Activated naive CD4-positive, alpha-beta T cell treated with anti-CD3 and anti-CD28 coated beads, Interleukin-2, amount 10 ng/mL, durations not matched to agents 7 days and 5 days (primary cell): ENCODE measurements at regions not wholly inside any gene's neighbourhood (a gene's known extent, or its start where the extent isn't known, plus 50 kb on each side); places are given as distances from the start of the nearest gene placed in this dataset.

Experiments used
- CTCF ChIA-PET: fragments of 350-600 bp; sonication (Branson Sonifier 250); formaldehyde crosslinking; loops from one replicate; lab custom pipeline; 2021; ENCODE audit warnings: antibody characterized with exemption; lab: Charles Lee
- DNase-seq: peaks from one replicate; pipeline ENCODE4 v3.0.0-alpha.2; 2020
- H3K27ac Mint-ChIP-seq: one replicate; pipeline ENCODE4 v1.8.0; 2021; ENCODE audit warnings: mild to moderate bottlenecking, moderate library complexity, mixed read lengths
- H3K27me3 Mint-ChIP-seq: one replicate; pipeline ENCODE4 v1.8.0; 2021; ENCODE audit warnings: mild to moderate bottlenecking, mixed read lengths
- H3K36me3 Mint-ChIP-seq: one replicate; pipeline ENCODE4 v1.8.0; 2021; ENCODE audit warnings: mixed read lengths
- H3K4me1 Mint-ChIP-seq: one replicate; pipeline ENCODE4 v1.8.0; 2021; ENCODE audit warnings: mixed read lengths
- H3K4me3 Mint-ChIP-seq: one replicate; pipeline ENCODE4 v1.8.0; 2021; ENCODE audit warnings: mild to moderate bottlenecking, moderate library complexity, mixed read lengths
- H3K9me3 Mint-ChIP-seq: one replicate; pipeline ENCODE4 v1.8.0; 2021; ENCODE audit warnings: mixed read lengths

- H3K9me3 Mint-ChIP-seq: no peaks in the 10 kb centered on the region
- H3K4me3 Mint-ChIP-seq: no peak overlapping the region
- no peaks in the 10 kb centered on the region for H3K4me1 Mint-ChIP-seq
- CTCF ChIA-PET: no interaction called here
- no peak for DNase-seq
- H3K36me3 Mint-ChIP-seq: no peaks in the 10 kb centered on the region
- no peak overlapping the region for H3K27ac Mint-ChIP-seq
- H3K27me3 Mint-ChIP-seq: peaks cover 32% of the 10 kb centered on the region
Measured at GRCh38 chr2:238994432-238994831, 146.5 kb downstream of the TWIST2 start.

DNA sequence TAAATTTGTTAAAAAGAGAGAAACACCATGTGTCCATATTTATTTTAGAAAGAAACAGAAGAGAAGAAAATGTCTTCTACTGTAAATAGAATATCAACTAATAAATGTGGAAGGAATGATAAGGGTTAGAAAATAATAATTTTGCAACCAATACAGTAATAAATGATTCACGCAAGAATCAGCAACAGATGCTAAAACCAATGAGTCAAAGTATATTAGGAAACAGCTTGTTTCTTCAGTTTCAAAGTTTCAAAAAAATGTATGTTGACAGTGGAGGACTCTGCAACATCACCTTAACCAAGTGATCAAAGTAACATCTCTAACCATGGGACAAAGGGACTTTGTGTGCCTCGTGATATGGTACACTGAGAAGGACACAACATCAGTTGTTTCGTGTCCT, 147.0 kb downstream of the TWIST2 start:
- Mint-ChIP-seq H3K36me3 (no peaks in the 10 kb centered on the region), H3K4me3 (no peak overlapping the region), H3K27ac (no peak overlapping the region), H3K9me3 (no peaks in the 10 kb centered on the region), H3K4me1 (no peaks in the 10 kb centered on the region), H3K27me3 (peaks cover 32% of the 10 kb centered on the region)
- CTCF ChIA-PET: no interaction called here
- DNase-seq: peak; percentile 2

- DNase-seq: no peak
- Mint-ChIP-seq H3K36me3 (no peaks in the 10 kb centered on the region), H3K27ac (no peak overlapping the region), H3K4me1 (no peaks in the 10 kb centered on the region), H3K4me3 (no peak overlapping the region), H3K27me3 (peaks cover 32% of the 10 kb centered on the region), H3K9me3 (no peaks in the 10 kb centered on the region)
- CTCF ChIA-PET: no interaction called here
Measured at GRCh38 chr2:238995634-238996033, 147.7 kb downstream of the TWIST2 start.

GRCh38 chr2:238996331-238997136, 148.6 kb downstream of the TWIST2 start:
- DNase-seq: peak; percentile 10
- H3K27ac Mint-ChIP-seq: no peak overlapping the region
- peaks cover 28% of the 10 kb centered on the region for H3K27me3 Mint-ChIP-seq
- H3K9me3 Mint-ChIP-seq: no peaks in the 10 kb centered on the region
- H3K36me3 Mint-ChIP-seq: no peaks in the 10 kb centered on the region
- CTCF ChIA-PET: no interaction called here
- no peaks in the 10 kb centered on the region for H3K4me1 Mint-ChIP-seq
- no peak overlapping the region for H3K4me3 Mint-ChIP-seq

GRCh38 chr2:238997137-238997390, 149.2 kb downstream of the TWIST2 start:
- Mint-ChIP-seq H3K27me3 (peaks cover 27% of the 10 kb centered on the region), H3K9me3 (no peaks in the 10 kb centered on the region), H3K4me3 (no peak overlapping the region), H3K4me1 (no peaks in the 10 kb centered on the region), H3K36me3 (no peaks in the 10 kb centered on the region), H3K27ac (no peak overlapping the region)
- DNase-seq: no peak
- CTCF ChIA-PET: no interaction called here

GRCh38 chr2:238997684-238998083, 149.8 kb downstream of the TWIST2 start:
- H3K4me1 Mint-ChIP-seq: no peaks in the 10 kb centered on the region
- H3K36me3 Mint-ChIP-seq: no peaks in the 10 kb centered on the region
- CTCF ChIA-PET: no interaction called here
- H3K27ac Mint-ChIP-seq: no peak overlapping the region
- peak; percentile 13 for DNase-seq
- H3K4me3 Mint-ChIP-seq: no peak overlapping the region
- no peaks in the 10 kb centered on the region for H3K9me3 Mint-ChIP-seq
- peaks cover 26% of the 10 kb centered on the region for H3K27me3 Mint-ChIP-seq
